ENCODE measurements at regions not wholly inside any gene's neighbourhood (a gene's known extent, or its start where the extent isn't known, plus 50 kb on each side); places are given as distances from the start of the nearest gene placed in this dataset.

DNA sequence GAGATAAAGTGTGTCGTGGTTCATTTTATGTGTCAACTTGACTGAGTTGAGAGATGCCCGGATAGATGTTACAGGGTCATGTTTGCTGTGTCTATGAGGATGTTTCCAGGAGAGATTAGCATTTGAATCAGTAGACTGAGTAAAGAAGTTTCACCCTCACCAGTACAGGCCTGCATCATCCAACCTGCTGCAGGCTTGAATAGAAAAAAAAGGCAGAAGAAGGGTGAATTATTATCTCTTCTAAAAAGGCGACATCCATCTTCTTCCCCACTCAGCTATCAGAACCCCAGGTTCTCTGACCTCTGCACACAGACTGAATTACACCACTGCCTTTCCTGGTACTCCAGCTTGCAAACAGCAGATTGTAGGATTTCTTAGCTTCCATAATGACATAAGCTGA, 1293.7 kb upstream of the FLRT2 start:
- TF ChIP-seq POLR2AphosphoS5 (IDR thresholded peaks at IDR 0.05; ENCODE audit: low read depth, low read length) (no peak), SIN3A (IDR thresholded peaks at IDR 0.05; ENCODE audit: borderline replicate concordance, insufficient read depth, low read length) (no peak), TAF1 (IDR thresholded peaks at IDR 0.05; ENCODE audit: borderline replicate concordance, insufficient read depth, low read length) (no peak)
- TF ChIP-seq, protein P1, sequence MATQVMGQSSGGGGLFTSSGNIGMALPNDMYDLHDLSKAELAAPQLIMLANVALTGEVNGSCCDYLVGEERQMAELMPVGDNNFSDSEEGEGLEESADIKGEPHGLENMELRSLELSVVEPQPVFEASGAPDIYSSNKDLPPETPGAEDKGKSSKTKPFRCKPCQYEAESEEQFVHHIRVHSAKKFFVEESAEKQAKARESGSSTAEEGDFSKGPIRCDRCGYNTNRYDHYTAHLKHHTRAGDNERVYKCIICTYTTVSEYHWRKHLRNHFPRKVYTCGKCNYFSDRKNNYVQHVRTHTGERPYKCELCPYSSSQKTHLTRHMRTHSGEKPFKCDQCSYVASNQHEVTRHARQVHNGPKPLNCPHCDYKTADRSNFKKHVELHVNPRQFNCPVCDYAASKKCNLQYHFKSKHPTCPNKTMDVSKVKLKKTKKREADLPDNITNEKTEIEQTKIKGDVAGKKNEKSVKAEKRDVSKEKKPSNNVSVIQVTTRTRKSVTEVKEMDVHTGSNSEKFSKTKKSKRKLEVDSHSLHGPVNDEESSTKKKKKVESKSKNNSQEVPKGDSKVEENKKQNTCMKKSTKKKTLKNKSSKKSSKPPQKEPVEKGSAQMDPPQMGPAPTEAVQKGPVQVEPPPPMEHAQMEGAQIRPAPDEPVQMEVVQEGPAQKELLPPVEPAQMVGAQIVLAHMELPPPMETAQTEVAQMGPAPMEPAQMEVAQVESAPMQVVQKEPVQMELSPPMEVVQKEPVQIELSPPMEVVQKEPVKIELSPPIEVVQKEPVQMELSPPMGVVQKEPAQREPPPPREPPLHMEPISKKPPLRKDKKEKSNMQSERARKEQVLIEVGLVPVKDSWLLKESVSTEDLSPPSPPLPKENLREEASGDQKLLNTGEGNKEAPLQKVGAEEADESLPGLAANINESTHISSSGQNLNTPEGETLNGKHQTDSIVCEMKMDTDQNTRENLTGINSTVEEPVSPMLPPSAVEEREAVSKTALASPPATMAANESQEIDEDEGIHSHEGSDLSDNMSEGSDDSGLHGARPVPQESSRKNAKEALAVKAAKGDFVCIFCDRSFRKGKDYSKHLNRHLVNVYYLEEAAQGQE (IDR thresholded peaks at IDR 0.05; ENCODE audit: insufficient read depth in 1 of 2, low read depth in 2 of 2, low read length in 2 of 2) = no peak

DNA sequence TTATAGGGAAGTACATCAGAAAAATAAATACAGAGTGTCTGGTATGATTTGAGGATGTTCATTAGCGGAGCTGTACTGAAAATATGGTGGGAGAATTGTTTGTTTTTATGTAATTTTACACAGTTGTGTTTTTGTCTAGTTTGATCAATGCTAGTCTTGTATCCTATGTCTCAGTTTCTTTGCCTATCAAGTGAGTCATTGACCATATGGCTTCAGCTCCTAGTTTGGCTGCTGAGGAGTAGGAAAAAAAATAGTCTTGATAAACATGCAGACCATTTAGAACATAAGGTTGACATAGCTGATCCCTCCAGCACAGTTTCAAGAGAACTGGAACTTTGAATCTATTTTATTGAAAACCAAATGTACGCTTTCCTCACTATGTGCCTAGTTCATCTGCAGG, 1292.1 kb upstream of the FLRT2 start:
- TF ChIP-seq, protein P1 (IDR thresholded peaks at IDR 0.05; ENCODE audit: insufficient read depth in 1 of 2, low read depth in 2 of 2, low read length in 2 of 2) = no peak
- no peak for TF ChIP-seq POLR2AphosphoS5 (IDR thresholded peaks at IDR 0.05; ENCODE audit: low read depth, low read length)
- no peak for TF ChIP-seq SIN3A (IDR thresholded peaks at IDR 0.05; ENCODE audit: borderline replicate concordance, insufficient read depth, low read length)
- TF ChIP-seq FOXP2 (optimal IDR thresholded peaks at IDR 0.05; ENCODE audit: borderline replicate concordance, extremely low read depth, extremely low read length, insufficient read depth) = no peak
- TF ChIP-seq TAF1 (IDR thresholded peaks at IDR 0.05; ENCODE audit: borderline replicate concordance, insufficient read depth, low read length) = no peak

DNA sequence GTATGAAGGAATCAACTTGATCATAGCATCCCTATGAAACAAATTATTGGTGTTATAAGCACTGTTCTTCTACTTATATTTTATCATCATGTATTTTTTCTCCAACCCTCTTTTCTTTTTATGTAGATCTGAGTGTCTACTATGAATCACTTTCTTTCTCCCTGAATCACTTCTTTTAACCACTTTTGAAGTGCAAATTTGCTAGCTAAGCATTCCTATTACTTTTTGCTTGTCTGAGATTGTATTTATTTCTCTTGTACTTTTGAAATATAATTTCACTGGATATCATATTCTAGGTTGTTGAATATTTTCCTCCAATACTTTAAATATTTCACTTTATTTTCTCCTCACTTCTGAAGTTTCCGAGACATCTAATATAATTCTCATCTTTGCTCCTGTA, 1282.3 kb upstream of the FLRT2 start:
- no peak for TF ChIP-seq TAF1 (IDR thresholded peaks at IDR 0.05; ENCODE audit: borderline replicate concordance, insufficient read depth, low read length)
- TF ChIP-seq SIN3A (IDR thresholded peaks at IDR 0.05; ENCODE audit: borderline replicate concordance, insufficient read depth, low read length) = no peak
- TF ChIP-seq FOXP2 (optimal IDR thresholded peaks at IDR 0.05; ENCODE audit: borderline replicate concordance, extremely low read depth, extremely low read length, insufficient read depth) = no peak
- TF ChIP-seq POLR2AphosphoS5 (IDR thresholded peaks at IDR 0.05; ENCODE audit: low read depth, low read length) = no peak
- TF ChIP-seq, protein P1 (IDR thresholded peaks at IDR 0.05; ENCODE audit: insufficient read depth in 1 of 2, low read depth in 2 of 2, low read length in 2 of 2) = no peak

DNA sequence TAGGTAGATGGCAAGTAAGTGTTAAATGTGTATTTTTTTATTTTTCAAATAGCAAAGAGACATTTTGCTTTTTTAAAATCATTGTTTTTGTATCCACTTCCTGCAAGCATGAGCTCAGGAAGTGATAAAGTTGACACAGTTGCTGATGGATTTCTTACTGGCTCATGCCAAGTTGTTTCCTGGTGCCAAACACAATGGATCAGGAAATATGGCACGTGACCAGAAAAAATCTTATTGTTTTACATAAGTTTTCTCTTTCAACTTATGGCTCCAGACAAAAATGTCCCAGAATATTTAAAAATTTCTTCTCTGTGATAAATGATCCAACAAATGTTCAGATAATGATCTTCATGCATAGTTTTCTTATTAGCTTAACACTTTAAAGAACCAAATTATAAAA, 1279.1 kb upstream of the FLRT2 start:
- no peak for TF ChIP-seq FOXP2 (optimal IDR thresholded peaks at IDR 0.05; ENCODE audit: borderline replicate concordance, extremely low read depth, extremely low read length, insufficient read depth)
- TF ChIP-seq, protein P1 (IDR thresholded peaks at IDR 0.05; ENCODE audit: insufficient read depth in 1 of 2, low read depth in 2 of 2, low read length in 2 of 2) = no peak
- TF ChIP-seq SIN3A (IDR thresholded peaks at IDR 0.05; ENCODE audit: borderline replicate concordance, insufficient read depth, low read length) = no peak
- no peak for TF ChIP-seq POLR2AphosphoS5 (IDR thresholded peaks at IDR 0.05; ENCODE audit: low read depth, low read length)
- no peak for TF ChIP-seq TAF1 (IDR thresholded peaks at IDR 0.05; ENCODE audit: borderline replicate concordance, insufficient read depth, low read length)
